PFSK-1 (cell line): ENCODE measurements at regions not wholly inside any gene's neighbourhood (a gene's known extent, or its start where the extent isn't known, plus 50 kb on each side); places are given as distances from the start of the nearest gene placed in this dataset.

Experiments used
- FOXP2 ChIP-seq: optimal IDR thresholded peaks from 2 replicates; pipeline ENCODE3; 2011; ENCODE audit warnings: borderline replicate concordance, control low read depth, inconsistent platforms; ENCODE audit not compliant: insufficient read depth; ENCODE audit errors: extremely low read length, extremely low read depth
- POLR2AphosphoS5 ChIP-seq: IDR thresholded peaks from 2 replicates; pipeline ENCODE4 v1.6.1; 2012; ENCODE audit warnings: low read depth, mild to moderate bottlenecking, control low read depth, low read length, moderate library complexity
- REST ChIP-seq, 2 experiments: IDR thresholded peaks; 2 replicates each; pipeline versions ENCODE4 v1.6.1 to v1.8.0; 2011 to 2012; ENCODE audit warnings: low read depth in 2 of 2, low read length in 2 of 2, control low read depth in 1 of 2, inconsistent platforms in 1 of 2, mild to moderate bottlenecking in 1 of 2, moderate library complexity in 1 of 2; ENCODE audit not compliant: insufficient read depth in 1 of 2
- SIN3A ChIP-seq: IDR thresholded peaks from 2 replicates; pipeline ENCODE4 v1.6.1; 2012; ENCODE audit warnings: mild to moderate bottlenecking, low read length, moderate library complexity, borderline replicate concordance; ENCODE audit not compliant: insufficient read depth
- TAF1 ChIP-seq: IDR thresholded peaks from 2 replicates; pipeline ENCODE4 v1.6.1; 2012; ENCODE audit warnings: low read length, control low read depth, borderline replicate concordance; ENCODE audit not compliant: insufficient read depth

- no peak for TF ChIP-seq SIN3A
- TF ChIP-seq REST (IDR thresholded peaks at IDR 0.05; ENCODE audit: insufficient read depth in 1 of 2, low read depth in 2 of 2, low read length in 2 of 2) = no peak
- no peak for TF ChIP-seq POLR2AphosphoS5
- no peak for TF ChIP-seq TAF1
- TF ChIP-seq FOXP2 = no peak
Measured at GRCh38 chr1:221274373-221274772, 395.1 kb downstream of the HLX start.
